ENCODE measurements at regions not wholly inside any gene's neighbourhood (a gene's known extent, or its start where the extent isn't known, plus 50 kb on each side); places are given as distances from the start of the nearest gene placed in this dataset.

DNA sequence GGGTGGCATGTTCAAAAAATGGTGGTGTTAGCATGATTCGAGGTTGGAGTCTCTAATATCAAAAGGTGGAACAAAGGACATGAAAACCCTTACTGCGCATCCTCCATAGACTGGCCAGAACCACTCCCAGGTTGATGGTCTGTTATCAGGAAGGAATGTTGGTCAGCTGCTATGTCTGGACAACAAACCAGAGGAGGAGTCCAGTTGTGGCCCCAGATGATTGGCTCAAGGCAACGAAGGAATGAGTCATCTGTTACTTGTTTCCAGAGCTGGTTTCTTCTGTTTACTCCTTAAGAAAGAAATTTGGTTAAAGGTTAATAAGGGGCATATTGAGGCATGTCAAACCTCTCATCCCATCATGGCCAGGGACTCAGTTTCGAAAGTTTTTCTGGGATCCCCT is 56.8 kb upstream of the GRIA4 start:
- TF ChIP-seq CTCF (IDR thresholded peaks at IDR 0.05; ENCODE audit: extremely low read depth, insufficient read depth, missing control alignments), result no peak
- in situ Hi-C loops (cut with MboI; ENCODE audit: low pct_unique_long_range_greater_than_20kb, low sequenced_read_pairs, unreplicated experiment), result no loop called here
- DNase-seq (ENCODE audit: low spot score), result no peak

- no peak for DNase-seq (ENCODE audit: low spot score)
- no peak for TF ChIP-seq CTCF (IDR thresholded peaks at IDR 0.05; ENCODE audit: extremely low read depth, insufficient read depth, missing control alignments)
Observed at GRCh38 chr11:105548359-105548758, 61.5 kb upstream of the GRIA4 start.

DNA sequence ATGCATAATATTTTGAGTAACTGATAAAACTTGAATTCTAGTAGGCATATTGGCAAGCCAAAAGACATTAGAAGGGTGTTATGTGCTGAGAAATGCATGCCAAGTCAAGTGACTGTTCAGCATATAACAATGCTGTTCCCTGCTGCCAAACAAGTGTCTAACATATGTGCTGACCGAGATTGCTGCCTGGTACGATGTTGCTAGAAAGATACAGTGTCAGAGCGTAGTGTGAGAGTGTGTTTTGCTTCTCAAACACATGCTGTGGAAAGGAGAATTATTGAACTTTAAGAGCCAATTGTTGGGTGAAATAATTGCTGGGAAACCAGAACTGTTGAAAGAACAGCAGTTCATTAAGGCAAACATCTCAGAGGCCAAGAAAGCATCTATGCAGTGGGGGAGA is 71.3 kb upstream of the GRIA4 start:
- no peak for DNase-seq (ENCODE audit: low spot score)
- in situ Hi-C loops (cut with MboI; ENCODE audit: low pct_unique_long_range_greater_than_20kb, low sequenced_read_pairs, unreplicated experiment), result no loop called here

More at GRCh38 chr11:105548359-105548758, 61.5 kb upstream of the GRIA4 start:
- in situ Hi-C loops (cut with MboI; ENCODE audit: low pct_unique_long_range_greater_than_20kb, low sequenced_read_pairs, unreplicated experiment), result no loop called here

GRCh38 chr11:105537531-105537930 is 72.3 kb upstream of the GRIA4 start:
- no peak for DNase-seq (ENCODE audit: low spot score)
- in situ Hi-C loops (cut with MboI; ENCODE audit: low pct_unique_long_range_greater_than_20kb, low sequenced_read_pairs, unreplicated experiment), result no loop called here
- no peak for TF ChIP-seq CTCF (IDR thresholded peaks at IDR 0.05; ENCODE audit: extremely low read depth, insufficient read depth, missing control alignments)

More for the DNA sequence above, 71.3 kb upstream of the GRIA4 start:
- no peak for TF ChIP-seq CTCF (IDR thresholded peaks at IDR 0.05; ENCODE audit: extremely low read depth, insufficient read depth, missing control alignments)

DNA sequence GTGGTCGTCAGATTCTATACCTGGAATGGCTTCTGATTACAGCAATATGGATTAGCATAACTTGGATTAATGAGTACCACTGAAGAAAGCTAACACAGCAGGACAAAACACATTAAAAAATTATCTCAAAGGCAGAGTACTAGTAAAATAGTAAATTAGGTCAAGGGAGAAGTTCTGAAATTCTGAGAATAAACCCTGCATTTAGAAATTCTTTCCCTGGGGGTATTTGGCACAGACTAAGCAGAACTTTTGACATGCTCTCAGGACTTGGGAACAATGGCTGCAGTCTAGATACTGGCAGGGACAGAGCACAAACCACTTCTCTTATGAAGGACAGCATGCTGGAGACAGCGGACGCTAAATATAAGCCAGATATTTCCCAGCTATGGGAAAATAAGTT is 85.6 kb upstream of the GRIA4 start:
- DNase-seq (ENCODE audit: low spot score), result no peak
- in situ Hi-C loops (cut with MboI; ENCODE audit: low pct_unique_long_range_greater_than_20kb, low sequenced_read_pairs, unreplicated experiment), result no loop called here
- TF ChIP-seq CTCF (IDR thresholded peaks at IDR 0.05; ENCODE audit: extremely low read depth, insufficient read depth, missing control alignments), result no peak

DNA sequence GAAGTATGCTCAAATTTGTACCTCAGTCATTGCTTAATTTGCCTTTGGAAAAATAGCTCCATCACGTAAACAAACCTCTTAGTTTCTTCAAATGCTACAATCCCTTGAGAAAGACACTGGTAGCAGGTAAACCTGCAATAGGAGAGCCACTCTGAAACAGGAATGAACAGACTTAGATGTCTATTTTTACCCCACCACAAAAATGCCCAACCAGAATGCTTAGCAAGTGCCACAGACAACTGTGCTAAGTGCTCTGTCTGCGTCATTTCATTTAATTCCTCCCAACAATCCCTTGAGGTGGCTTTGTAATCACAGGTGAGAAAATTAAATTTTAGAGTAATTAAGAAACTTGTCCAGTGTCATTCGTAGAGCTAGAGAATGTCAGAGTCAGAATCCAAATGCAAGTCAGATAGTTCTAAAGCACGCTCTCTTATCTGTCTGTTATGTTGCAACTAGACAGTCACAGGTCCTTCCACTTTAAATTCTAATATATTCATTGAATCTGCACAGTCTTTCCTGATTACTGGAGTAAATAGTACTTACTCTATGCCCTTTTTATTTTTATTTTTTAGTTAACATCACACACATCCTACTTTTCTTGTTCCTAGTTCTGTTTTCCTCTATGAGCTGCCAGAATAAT is 89.0 kb upstream of the GRIA4 start:
- no peak for DNase-seq (ENCODE audit: low spot score)
- no peak for TF ChIP-seq CTCF (IDR thresholded peaks at IDR 0.05; ENCODE audit: extremely low read depth, insufficient read depth, missing control alignments)
- in situ Hi-C loops (cut with MboI; ENCODE audit: low pct_unique_long_range_greater_than_20kb, low sequenced_read_pairs, unreplicated experiment), result no loop called here

Measured in GM13977 (cell line).